ENCODE measurements at regions not wholly inside any gene's neighbourhood (a gene's known extent, or its start where the extent isn't known, plus 50 kb on each side); places are given as distances from the start of the nearest gene placed in this dataset.

DNA sequence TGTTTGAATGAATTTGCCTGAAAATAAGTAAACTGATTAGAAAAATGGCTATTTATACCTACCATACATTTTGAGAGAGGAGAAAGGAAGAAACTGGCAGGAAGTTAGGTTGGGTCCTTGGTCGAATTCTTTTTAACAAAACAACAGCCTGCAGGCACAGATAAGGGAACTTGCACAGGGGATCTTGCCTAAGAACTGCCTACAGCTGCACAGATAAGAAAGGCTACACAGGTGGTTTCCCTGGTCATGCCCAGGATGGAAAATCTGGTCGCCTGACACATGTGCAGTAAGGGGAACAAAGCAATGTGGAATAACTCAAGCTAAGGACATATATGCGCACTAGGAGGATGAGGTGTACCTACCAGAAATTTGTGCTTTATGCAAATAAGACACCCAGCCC lies 732.1 kb upstream of the POT1 start:
- no peak overlapping the region for H3K27ac ChIP-seq (ENCODE audit: insufficient read depth, low read length)
- H3K9me3 ChIP-seq (ENCODE audit: control insufficient read depth, insufficient read depth, low read depth, low read length): no peaks in the 10 kb centered on the region
- no peaks in the 10 kb centered on the region for H3K36me3 ChIP-seq (ENCODE audit: control insufficient read depth, insufficient read depth, low read length)
- H3K4me2 ChIP-seq (ENCODE audit: extremely low read depth, insufficient read depth, low read length): no peak overlapping the region
- H3K79me2 ChIP-seq (ENCODE audit: control insufficient read depth, insufficient read depth, low read length): no peaks in the 10 kb centered on the region
- no peak overlapping the region for H2AFZ ChIP-seq (ENCODE audit: low read length)
- DNase-seq (ENCODE audit: low read depth in 2 of 2): no peak
- H4K20me1 ChIP-seq (ENCODE audit: control insufficient read depth, extremely low read depth, insufficient read depth, low read length): no peaks in the 10 kb centered on the region
- TF ChIP-seq, protein P1, sequence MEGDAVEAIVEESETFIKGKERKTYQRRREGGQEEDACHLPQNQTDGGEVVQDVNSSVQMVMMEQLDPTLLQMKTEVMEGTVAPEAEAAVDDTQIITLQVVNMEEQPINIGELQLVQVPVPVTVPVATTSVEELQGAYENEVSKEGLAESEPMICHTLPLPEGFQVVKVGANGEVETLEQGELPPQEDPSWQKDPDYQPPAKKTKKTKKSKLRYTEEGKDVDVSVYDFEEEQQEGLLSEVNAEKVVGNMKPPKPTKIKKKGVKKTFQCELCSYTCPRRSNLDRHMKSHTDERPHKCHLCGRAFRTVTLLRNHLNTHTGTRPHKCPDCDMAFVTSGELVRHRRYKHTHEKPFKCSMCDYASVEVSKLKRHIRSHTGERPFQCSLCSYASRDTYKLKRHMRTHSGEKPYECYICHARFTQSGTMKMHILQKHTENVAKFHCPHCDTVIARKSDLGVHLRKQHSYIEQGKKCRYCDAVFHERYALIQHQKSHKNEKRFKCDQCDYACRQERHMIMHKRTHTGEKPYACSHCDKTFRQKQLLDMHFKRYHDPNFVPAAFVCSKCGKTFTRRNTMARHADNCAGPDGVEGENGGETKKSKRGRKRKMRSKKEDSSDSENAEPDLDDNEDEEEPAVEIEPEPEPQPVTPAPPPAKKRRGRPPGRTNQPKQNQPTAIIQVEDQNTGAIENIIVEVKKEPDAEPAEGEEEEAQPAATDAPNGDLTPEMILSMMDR (conservative IDR thresholded peaks at IDR 0.05 in 1 of 2, IDR thresholded peaks at IDR 0.05 in 1 of 2; ENCODE audit: low read depth in 1 of 2, low read length in 2 of 2): no peak
- TF ChIP-seq EZH2 (IDR thresholded peaks at IDR 0.05; ENCODE audit: low read length, missing control alignments): no peak
- H3K4me3 ChIP-seq (replicated peaks in 1 of 4; ENCODE audit: control extremely low read depth in 1 of 4, insufficient read depth in 1 of 4, low read depth in 3 of 4, low read length in 4 of 4): no peak overlapping the region
- no peaks in the 10 kb centered on the region for H3K4me1 ChIP-seq (ENCODE audit: control insufficient read depth, extremely low read depth, insufficient read depth, low read length)
- H3K27me3 ChIP-seq (ENCODE audit: control insufficient read depth, insufficient read depth, low read length): no peaks in the 10 kb centered on the region
- no peak overlapping the region for H3K9ac ChIP-seq (ENCODE audit: insufficient read depth, low read length)

DNA sequence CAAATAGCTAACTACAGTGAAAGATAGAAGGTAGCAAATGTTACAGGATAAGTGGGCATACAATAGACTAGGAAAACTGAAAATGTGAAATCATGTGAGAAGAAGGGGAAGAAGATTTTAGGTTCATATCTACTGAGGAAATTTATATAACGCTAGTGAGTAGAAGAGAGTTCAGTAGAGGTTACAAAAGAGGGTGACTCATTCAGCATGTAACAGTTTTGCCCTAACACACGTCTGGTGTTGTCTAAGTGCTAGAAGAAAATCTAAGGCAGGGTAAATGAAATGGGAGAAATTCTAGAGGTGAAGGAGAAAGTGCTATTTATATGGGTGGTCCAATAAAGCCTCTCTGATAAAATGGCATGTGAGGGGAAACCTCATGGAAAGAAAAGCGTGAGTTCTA lies 731.4 kb upstream of the POT1 start:
- TF ChIP-seq EZH2 (IDR thresholded peaks at IDR 0.05; ENCODE audit: low read length, missing control alignments): no peak
- TF ChIP-seq, protein P1 (conservative IDR thresholded peaks at IDR 0.05 in 1 of 2, IDR thresholded peaks at IDR 0.05 in 1 of 2; ENCODE audit: low read depth in 1 of 2, low read length in 2 of 2): no peak
- H3K36me3 ChIP-seq (ENCODE audit: control insufficient read depth, insufficient read depth, low read length): no peaks in the 10 kb centered on the region

DNA sequence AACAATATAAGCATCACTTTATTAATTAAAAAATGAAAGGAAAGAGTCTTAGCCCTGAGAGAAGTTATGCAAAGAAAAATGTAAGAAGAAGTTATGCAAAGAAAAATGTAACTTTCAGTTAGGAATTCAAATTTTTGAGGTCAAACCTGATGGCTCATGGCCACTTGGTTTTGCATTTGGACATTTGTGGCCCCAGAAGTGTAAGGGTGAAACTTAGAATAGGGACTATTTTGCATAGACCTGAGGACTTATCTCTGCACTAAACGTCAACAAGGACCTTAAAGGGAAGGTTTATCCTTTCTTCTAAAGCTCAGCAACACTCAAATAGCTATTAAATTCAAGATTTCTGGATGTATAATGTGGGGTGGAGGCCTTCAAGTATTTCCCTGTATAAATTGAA lies 724.5 kb upstream of the POT1 start:
- Histone ChIP-seq H3K4me3 (replicated peaks in 1 of 4; ENCODE audit: control extremely low read depth in 1 of 4, insufficient read depth in 1 of 4, low read depth in 3 of 4, low read length in 4 of 4) (no peak overlapping the region), H4K20me1 (ENCODE audit: control insufficient read depth, extremely low read depth, insufficient read depth, low read length) (no peaks in the 10 kb centered on the region), H3K79me2 (ENCODE audit: control insufficient read depth, insufficient read depth, low read length) (no peaks in the 10 kb centered on the region), H3K27ac (ENCODE audit: insufficient read depth, low read length) (no peak overlapping the region), H2AFZ (ENCODE audit: low read length) (no peak overlapping the region), H3K4me1 (ENCODE audit: control insufficient read depth, extremely low read depth, insufficient read depth, low read length) (no peaks in the 10 kb centered on the region), H3K4me2 (ENCODE audit: extremely low read depth, insufficient read depth, low read length) (no peak overlapping the region), H3K36me3 (ENCODE audit: control insufficient read depth, insufficient read depth, low read length) (no peaks in the 10 kb centered on the region), H3K9me3 (ENCODE audit: control insufficient read depth, insufficient read depth, low read depth, low read length) (no peaks in the 10 kb centered on the region), H3K27me3 (ENCODE audit: control insufficient read depth, insufficient read depth, low read length) (no peaks in the 10 kb centered on the region), H3K9ac (ENCODE audit: insufficient read depth, low read length) (no peak overlapping the region)
- DNase-seq (ENCODE audit: low read depth in 2 of 2): no peak
- TF ChIP-seq, protein P1 (conservative IDR thresholded peaks at IDR 0.05 in 1 of 2, IDR thresholded peaks at IDR 0.05 in 1 of 2; ENCODE audit: low read depth in 1 of 2, low read length in 2 of 2): no peak
- TF ChIP-seq EZH2 (IDR thresholded peaks at IDR 0.05; ENCODE audit: low read length, missing control alignments): no peak

More for the DNA sequence above, 731.4 kb upstream of the POT1 start:
- Histone ChIP-seq H3K27me3 (ENCODE audit: control insufficient read depth, insufficient read depth, low read length) (no peaks in the 10 kb centered on the region), H3K9ac (ENCODE audit: insufficient read depth, low read length) (no peak overlapping the region), H4K20me1 (ENCODE audit: control insufficient read depth, extremely low read depth, insufficient read depth, low read length) (no peaks in the 10 kb centered on the region), H3K4me1 (ENCODE audit: control insufficient read depth, extremely low read depth, insufficient read depth, low read length) (no peaks in the 10 kb centered on the region), H2AFZ (ENCODE audit: low read length) (no peak overlapping the region), H3K27ac (ENCODE audit: insufficient read depth, low read length) (no peak overlapping the region), H3K4me3 (replicated peaks in 1 of 4; ENCODE audit: control extremely low read depth in 1 of 4, insufficient read depth in 1 of 4, low read depth in 3 of 4, low read length in 4 of 4) (no peak overlapping the region), H3K79me2 (ENCODE audit: control insufficient read depth, insufficient read depth, low read length) (no peaks in the 10 kb centered on the region), H3K9me3 (ENCODE audit: control insufficient read depth, insufficient read depth, low read depth, low read length) (no peaks in the 10 kb centered on the region), H3K4me2 (ENCODE audit: extremely low read depth, insufficient read depth, low read length) (no peak overlapping the region)
- DNase-seq (ENCODE audit: low read depth in 2 of 2): peak in 1 of 2 donors; percentile 8

Data from fibroblast of lung (primary cell).